PC-9 (cell line): ENCODE measurements at regions not wholly inside any gene's neighbourhood (a gene's known extent, or its start where the extent isn't known, plus 50 kb on each side); places are given as distances from the start of the nearest gene placed in this dataset.

Experiments used
- BruUV-seq: library from RNA; stranded (reverse); fragments of 400-500 nt; replicated peaks from 2 replicates; lab custom pipeline; 2021; lab: Mats Ljungman, UMichigan
- CTCF ChIA-PET: fragments of 300-600 bp; sonication (Branson Sonifier 250); formaldehyde crosslinking; loops from one replicate; lab custom pipeline; 2022; ENCODE audit warnings: antibody characterized with exemption; lab: Charles Lee
- POLR2A ChIA-PET: fragments of 300-600 bp; sonication (Branson Sonifier 250); formaldehyde crosslinking; loops from one replicate; lab custom pipeline; 2022; ENCODE audit warnings: antibody characterized with exemption; ENCODE audit not compliant: unreplicated experiment; lab: Charles Lee
- DNase-seq, 2 experiments: peaks; one replicate each; pipeline versions ENCODE4 v3.0.0 to v3.0.0-alpha.2; 2015 to 2022; ENCODE audit warnings: mixed read lengths in 1 of 2
- H2AFZ ChIP-seq: fragments of 200-600 bp; sonication (generic); 2 replicates; pipeline ENCODE4 v1.8.1; 2017; ENCODE audit warnings: antibody characterized with exemption
- H3F3A ChIP-seq: fragments of 200-600 bp; sonication (generic); 2 replicates; pipeline ENCODE4 v1.8.1; 2017; ENCODE audit warnings: antibody characterized with exemption, mild to moderate bottlenecking, low read depth; ENCODE audit not compliant: insufficient read depth
- H3K27ac ChIP-seq: fragments of 200-600 bp; sonication (generic); 2 replicates; pipeline ENCODE4 v1.6.1; 2016; ENCODE audit warnings: mixed run types
- H3K27me3 ChIP-seq: fragments of 200-600 bp; sonication (generic); 2 replicates; pipeline ENCODE4 v1.6.1; 2016; ENCODE audit warnings: low read depth, mixed run types; ENCODE audit not compliant: insufficient read depth
- H3K36me3 ChIP-seq: fragments of 200-600 bp; sonication (generic); 2 replicates; pipeline ENCODE4 v1.6.1; 2016; ENCODE audit warnings: low read depth, mixed run types
- H3K4me1 ChIP-seq: fragments of 200-600 bp; sonication (generic); replicated peaks from 2 replicates; pipeline ENCODE4 v1.6.1; 2016; ENCODE audit warnings: mixed run types; ENCODE audit not compliant: insufficient read depth
- H3K4me2 ChIP-seq: fragments of 200-600 bp; sonication (generic); 2 replicates; pipeline ENCODE4 v1.6.1; 2017; ENCODE audit warnings: mixed run types
- H3K4me3 ChIP-seq: fragments of 200-600 bp; sonication (generic); 2 replicates; pipeline ENCODE4 v1.6.1; 2016; ENCODE audit warnings: mixed run types
- H3K79me2 ChIP-seq: fragments of 200-600 bp; sonication (generic); 2 replicates; pipeline ENCODE4 v1.6.1; 2017; ENCODE audit warnings: low read depth, mixed run types
- H3K9me2 ChIP-seq: fragments of 200-600 bp; sonication (generic); 2 replicates; pipeline ENCODE4 v1.8.1; 2017; ENCODE audit warnings: mild to moderate bottlenecking; ENCODE audit not compliant: insufficient read depth
- H3K9me3 ChIP-seq: fragments of 200-600 bp; sonication (generic); 2 replicates; pipeline ENCODE4 v1.8.1; 2016; ENCODE audit warnings: low read depth; ENCODE audit not compliant: insufficient read depth
- H4K20me1 ChIP-seq: fragments of 200-600 bp; sonication (generic); 2 replicates; pipeline ENCODE4 v1.8.1; 2017; ENCODE audit not compliant: insufficient read depth
- CTCF ChIP-seq: fragments of 200-600 bp; sonication (generic); conservative IDR thresholded peaks from 2 replicates; pipeline ENCODE4 v1.6.1; 2017; ENCODE audit warnings: mixed run types, antibody characterized with exemption, mild to moderate bottlenecking, moderate library complexity
- EZH2 ChIP-seq: fragments of 200-600 bp; sonication (generic); IDR thresholded peaks from 2 replicates; pipeline ENCODE4 v1.8.0; 2017; ENCODE audit warnings: antibody characterized with exemption, low read depth
- intact Hi-C: fragments of 100-400 bp; cut with micrococcal nuclease; formaldehyde crosslinking; loops from one replicate; pipeline ENCODE4 v1.10.0; 2022; ENCODE audit not compliant: unreplicated experiment

DNA sequence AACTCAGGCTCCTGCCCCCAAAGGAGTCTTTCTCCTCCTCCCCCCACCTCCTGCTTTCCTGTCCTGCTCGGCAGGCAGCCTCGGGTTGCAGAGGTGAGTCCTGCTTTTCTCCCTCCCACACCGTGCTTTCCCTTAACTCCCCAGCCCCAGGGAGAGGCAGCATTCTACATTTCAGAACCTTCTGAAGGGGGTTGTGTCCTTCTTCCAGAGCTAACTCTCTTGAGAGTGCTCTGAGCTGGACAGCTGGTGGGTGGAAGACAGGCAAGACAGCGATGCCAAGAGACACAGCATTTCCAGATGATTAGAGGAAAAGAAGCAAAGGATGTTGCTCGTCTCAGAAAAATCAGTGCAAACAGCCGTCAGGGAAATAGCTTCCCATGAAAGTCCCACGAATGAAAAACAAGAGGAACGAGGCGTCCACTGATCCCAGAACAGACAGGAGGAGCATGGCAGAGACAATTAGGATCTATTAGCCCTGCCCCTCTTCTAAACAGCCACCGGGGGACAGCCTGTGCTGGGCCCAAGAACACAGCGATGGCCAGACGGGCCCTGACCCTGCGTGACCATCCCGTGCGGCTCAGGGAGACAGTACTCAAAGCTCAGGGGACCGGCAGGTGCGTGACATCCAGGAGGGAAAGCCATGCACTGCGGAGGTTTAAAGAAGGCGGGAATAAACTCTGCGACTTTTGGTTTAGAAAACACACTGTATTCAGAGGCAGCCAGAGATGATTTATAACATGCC is 216.5 kb upstream of the RTL1 start:
- H4K20me1 ChIP-seq = no peaks in the 10 kb centered on the region

DNA sequence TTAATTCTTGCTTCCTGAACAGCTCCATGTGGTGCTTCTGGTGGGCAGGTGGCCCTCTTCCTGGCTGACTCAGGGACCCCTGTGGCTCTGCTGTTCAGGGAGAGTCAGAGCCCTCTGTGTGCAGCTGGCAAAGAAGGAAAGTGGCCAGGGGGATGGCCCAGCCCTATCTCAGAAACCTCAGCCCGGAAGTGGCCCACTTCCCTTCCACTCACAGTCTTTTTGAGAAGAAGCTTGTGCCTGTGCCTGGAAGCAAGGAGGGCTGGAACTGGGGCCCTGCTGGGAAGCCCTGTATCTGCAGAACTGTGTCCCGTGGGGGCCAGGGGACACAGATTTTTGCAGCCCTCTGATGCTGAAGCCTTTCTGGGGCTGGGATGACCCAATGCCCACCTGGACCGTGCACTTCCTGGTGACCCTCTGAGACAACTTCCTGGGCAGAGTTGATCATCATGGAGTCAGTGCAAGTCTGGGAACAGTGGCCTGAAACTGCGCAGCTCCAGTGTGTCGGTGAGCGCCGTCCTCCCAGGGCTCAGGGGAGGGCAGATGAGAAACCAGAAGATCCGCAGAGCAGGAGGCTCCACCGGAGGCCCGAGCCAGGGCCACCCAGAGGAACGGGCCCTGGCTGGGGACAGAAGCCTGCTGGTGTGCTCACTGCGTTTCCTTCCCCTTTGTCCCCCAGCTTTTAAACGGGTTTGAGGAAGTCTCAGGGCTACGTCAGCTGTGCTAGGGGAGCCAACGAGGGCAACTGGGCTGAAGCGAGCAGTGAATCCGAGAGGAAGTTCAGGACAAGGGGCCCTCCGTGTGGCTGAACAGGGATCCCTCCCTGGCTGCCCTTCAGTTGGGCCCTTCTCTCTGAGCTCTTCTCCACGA is 217.4 kb upstream of the RTL1 start:
- Histone ChIP-seq H3K36me3 (no peaks in the 10 kb centered on the region), H3K79me2 (no peaks in the 10 kb centered on the region), H2AFZ (no peak overlapping the region), H3K27ac (no peak overlapping the region), H3K4me2 (no peak overlapping the region), H3K4me1 (no peaks in the 10 kb centered on the region), H4K20me1 (no peaks in the 10 kb centered on the region), H3K4me3 (no peak overlapping the region), H3F3A (no peaks in the 10 kb centered on the region), H3K27me3 (peaks cover 15% of the 10 kb centered on the region; the same call in 1 of the 2 replicates), H3K9me2 (no peaks in the 10 kb centered on the region), H3K9me3 (no peaks in the 10 kb centered on the region)
- POLR2A ChIA-PET = no interaction called here
- CTCF ChIA-PET = no interaction called here
- DNase-seq = no peak
- no TSS peak for BruUV-seq
- intact Hi-C loops = no loop called here
- no peak for TF ChIP-seq CTCF
- no peak for TF ChIP-seq EZH2

More for the DNA sequence above, 216.5 kb upstream of the RTL1 start:
- POLR2A ChIA-PET = no interaction called here
- CTCF ChIA-PET = no interaction called here
- Histone ChIP-seq H3K27me3 (peaks cover 15% of the 10 kb centered on the region; the same call in 1 of the 2 replicates), H3K9me2 (no peaks in the 10 kb centered on the region), H3K4me1 (no peaks in the 10 kb centered on the region), H3K4me3 (no peak overlapping the region), H3K4me2 (no peak overlapping the region), H3K79me2 (no peaks in the 10 kb centered on the region), H3K36me3 (no peaks in the 10 kb centered on the region), H2AFZ (no peak overlapping the region), H3K27ac (no peak overlapping the region), H3K9me3 (no peaks in the 10 kb centered on the region), H3F3A (no peaks in the 10 kb centered on the region)
- no peak for DNase-seq
- intact Hi-C loops = no loop called here
- BruUV-seq = no TSS peak
- TF ChIP-seq CTCF (no peak), EZH2 (no peak)

GRCh38 chr14:101121508-101122139 is 218.1 kb upstream of the RTL1 start:
- Histone ChIP-seq H3F3A (no peaks in the 10 kb centered on the region), H3K4me3 (no peak overlapping the region), H3K27me3 (peaks cover 18% of the 10 kb centered on the region; the same call in 1 of the 2 replicates), H2AFZ (no peak overlapping the region), H3K9me3 (no peaks in the 10 kb centered on the region), H3K4me2 (no peak overlapping the region), H3K36me3 (no peaks in the 10 kb centered on the region), H3K27ac (no peak overlapping the region), H4K20me1 (no peaks in the 10 kb centered on the region), H3K9me2 (no peaks in the 10 kb centered on the region), H3K79me2 (no peaks in the 10 kb centered on the region), H3K4me1 (no peaks in the 10 kb centered on the region)
- POLR2A ChIA-PET = no interaction called here
- CTCF ChIA-PET = no interaction called here
- no peak for DNase-seq
- TF ChIP-seq CTCF (no peak), EZH2 (no peak)
- no TSS peak for BruUV-seq
- intact Hi-C loops = no loop called here
